Coronary artery (tissue), 2 donors: ENCODE measurements at regions not wholly inside any gene's neighbourhood (a gene's known extent, or its start where the extent isn't known, plus 50 kb on each side); places are given as distances from the start of the nearest gene placed in this dataset.
"Not testable (repeated sequence)": the region's sequence is repeated elsewhere in the genome, so short reads cannot be mapped to it uniquely, and the experiment has no call there.

ENCODE experiments used
- DNase-seq: peaks from one replicate; pipeline ENCODE4 v3.0.0-alpha.2; 2017; ENCODE audit warnings: low spot score
- H3K27ac ChIP-seq, 2 donors: fragments of 200-600 bp; sonication (generic); one replicate each; pipeline ENCODE4 v1.5.1; 2016 to 2019
- H3K4me3 ChIP-seq: fragments of 200-600 bp; sonication (generic); 2 replicates; pipeline ENCODE4 v1.5.1; 2016; ENCODE audit warnings: mild to moderate bottlenecking, moderate library complexity
- TF ChIP-seq, protein P1 (sequence below): fragments of 200-600 bp; sonication (generic); IDR thresholded peaks from one replicate; pipeline ENCODE4 v1.5.1; 2019; ENCODE audit warnings: antibody characterized with exemption

DNA sequence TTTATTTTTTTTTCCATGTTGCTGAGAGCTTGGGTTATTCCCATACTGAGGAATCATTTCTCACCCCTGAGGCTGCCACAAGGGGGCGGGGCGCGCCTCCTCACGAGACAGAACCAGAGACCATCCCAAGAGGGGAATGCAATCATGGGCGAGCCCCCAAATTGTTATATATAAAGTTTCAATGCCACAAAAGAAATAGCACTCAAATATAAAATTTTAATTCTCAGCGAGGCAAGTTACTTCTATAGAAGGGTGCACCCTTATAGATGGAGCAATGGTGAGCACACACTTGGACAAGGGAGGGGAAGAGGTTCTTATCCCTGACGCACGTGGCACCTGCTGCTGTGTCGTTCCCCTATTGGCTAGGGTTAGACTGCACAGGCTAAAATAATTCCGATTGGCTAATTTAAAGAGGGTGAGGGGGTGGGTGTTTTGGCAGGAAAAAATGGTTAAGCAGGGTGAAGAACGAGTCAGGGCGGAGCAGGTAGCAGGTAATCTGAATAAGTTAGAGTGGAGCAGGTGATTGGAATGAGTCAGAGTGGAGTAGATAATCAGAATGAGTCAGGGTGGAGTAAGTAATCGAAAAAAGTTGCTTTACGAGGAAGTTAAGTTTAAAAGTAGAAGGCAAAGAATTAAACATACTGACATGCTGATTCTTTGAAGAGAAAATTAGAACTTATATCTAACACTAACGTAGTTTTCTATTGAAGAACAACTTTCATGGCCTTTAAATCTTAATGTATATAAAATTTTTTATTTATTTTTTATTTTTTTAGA, 177.5 kb downstream of the MTCL1 start:
- TF ChIP-seq, protein P1, sequence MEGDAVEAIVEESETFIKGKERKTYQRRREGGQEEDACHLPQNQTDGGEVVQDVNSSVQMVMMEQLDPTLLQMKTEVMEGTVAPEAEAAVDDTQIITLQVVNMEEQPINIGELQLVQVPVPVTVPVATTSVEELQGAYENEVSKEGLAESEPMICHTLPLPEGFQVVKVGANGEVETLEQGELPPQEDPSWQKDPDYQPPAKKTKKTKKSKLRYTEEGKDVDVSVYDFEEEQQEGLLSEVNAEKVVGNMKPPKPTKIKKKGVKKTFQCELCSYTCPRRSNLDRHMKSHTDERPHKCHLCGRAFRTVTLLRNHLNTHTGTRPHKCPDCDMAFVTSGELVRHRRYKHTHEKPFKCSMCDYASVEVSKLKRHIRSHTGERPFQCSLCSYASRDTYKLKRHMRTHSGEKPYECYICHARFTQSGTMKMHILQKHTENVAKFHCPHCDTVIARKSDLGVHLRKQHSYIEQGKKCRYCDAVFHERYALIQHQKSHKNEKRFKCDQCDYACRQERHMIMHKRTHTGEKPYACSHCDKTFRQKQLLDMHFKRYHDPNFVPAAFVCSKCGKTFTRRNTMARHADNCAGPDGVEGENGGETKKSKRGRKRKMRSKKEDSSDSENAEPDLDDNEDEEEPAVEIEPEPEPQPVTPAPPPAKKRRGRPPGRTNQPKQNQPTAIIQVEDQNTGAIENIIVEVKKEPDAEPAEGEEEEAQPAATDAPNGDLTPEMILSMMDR = no peak
- H3K27ac ChIP-seq = no peak overlapping the region
- no peak overlapping the region for H3K4me3 ChIP-seq
- no peak for DNase-seq

DNA sequence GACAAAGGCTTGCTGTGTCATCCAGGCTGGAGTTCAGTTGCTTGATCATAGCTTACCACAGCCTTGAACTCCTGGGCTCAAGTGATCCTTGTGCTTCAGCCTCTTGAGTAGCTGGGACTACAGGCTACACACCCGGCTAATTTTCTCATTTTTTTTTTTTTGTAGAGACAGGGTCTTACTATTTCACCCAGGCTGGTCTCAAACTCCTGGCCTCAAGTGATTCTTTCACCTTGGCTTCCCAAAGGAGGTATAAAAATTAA, 178.0 kb downstream of the MTCL1 start:
- Histone ChIP-seq H3K4me3 (no peak overlapping the region), H3K27ac (no peak overlapping the region)
- TF ChIP-seq, protein P1 = no peak
- DNase-seq = no peak

DNA sequence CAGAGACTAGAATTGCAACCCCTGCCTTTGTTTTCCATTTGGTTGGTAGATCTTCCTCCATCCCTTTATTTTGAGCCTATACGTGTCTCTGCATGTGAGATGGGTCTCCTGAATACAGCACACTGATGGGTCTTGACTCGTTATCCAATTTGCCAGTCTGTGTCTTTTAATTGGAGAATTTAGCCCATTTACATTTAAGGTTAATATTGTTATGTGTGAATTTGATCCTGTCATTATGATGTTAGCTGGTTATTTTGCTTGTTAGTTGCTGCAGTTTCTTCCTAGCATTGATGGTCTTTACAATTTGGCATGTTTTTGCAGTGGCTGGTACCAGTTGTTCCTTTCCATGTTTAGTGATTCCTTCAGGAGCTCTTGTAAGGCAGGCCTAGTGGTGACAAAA, 182.5 kb downstream of the MTCL1 start:
- not testable (repeated sequence) for H3K4me3 ChIP-seq, DNase-seq, H3K27ac ChIP-seq

DNA sequence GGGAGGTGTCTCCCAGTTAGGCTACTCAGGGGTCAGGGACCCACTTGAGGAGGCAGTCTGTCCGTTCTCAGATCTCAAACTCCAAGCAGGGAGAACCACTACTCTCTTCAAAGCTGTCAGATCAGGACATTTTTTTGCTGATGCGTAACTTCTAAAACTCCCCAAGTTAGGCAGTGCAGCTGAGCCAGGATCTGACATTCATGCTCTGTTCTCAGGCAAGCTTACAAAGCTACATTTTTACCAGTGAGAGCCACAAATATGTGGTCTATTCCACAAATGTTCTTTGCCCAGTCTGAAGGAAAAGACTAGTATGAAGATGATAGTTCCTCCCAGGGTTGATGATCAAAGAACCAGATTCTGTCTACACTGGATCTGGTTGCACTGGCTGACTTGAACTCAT, 184.1 kb downstream of the MTCL1 start:
- TF ChIP-seq, protein P1 = no peak
- Histone ChIP-seq H3K4me3 (no peak overlapping the region), H3K27ac (no peak overlapping the region)
- no peak for DNase-seq

DNA sequence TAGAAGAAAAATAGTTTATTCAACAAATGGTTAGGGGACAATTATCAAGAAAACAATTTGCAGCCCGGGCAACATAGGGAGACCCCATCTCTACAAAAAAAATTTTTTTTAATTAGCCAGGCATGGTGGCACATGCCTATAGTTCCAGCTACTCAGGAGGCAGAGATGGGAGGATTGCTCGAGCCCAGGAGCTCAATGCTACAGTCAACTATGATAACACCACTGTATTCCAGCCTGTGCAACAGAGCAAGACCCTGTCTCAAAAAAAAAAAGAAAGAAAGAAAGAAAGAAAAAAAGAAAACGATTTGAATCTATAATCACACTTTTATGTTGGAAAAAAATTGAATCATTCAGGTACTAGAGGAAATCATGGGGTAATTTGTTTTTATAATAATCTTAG, 185.1 kb downstream of the MTCL1 start:
- H3K27ac ChIP-seq, H3K4me3 ChIP-seq, DNase-seq: not testable (repeated sequence)

DNA sequence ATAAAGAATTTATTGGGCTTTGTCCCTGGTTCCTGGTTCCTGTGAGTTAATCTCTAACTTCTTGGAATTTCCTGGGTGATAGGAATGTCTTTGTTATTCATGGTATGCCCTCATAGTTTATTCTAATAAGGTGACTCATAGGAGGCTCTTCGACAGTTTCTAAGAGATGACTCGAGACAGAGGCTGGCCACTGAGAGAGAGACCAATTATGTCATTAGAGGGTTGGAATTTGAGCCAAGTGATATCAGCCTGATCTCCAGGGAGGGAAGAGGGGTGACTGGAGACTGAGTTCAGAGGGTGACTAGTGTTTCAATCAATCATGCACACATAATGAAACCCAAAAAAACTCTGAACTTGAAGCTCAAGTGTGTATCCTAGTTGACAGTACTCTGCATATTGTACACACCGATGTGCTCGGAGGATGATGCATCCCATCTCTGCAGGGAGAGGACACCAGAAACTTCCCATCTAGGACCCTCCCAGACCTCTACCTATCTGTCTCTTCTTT, 185.7 kb downstream of the MTCL1 start:
- no peak overlapping the region for H3K4me3 ChIP-seq
- DNase-seq = no peak
- TF ChIP-seq, protein P1 = no peak
- H3K27ac ChIP-seq = no peak overlapping the region

DNA sequence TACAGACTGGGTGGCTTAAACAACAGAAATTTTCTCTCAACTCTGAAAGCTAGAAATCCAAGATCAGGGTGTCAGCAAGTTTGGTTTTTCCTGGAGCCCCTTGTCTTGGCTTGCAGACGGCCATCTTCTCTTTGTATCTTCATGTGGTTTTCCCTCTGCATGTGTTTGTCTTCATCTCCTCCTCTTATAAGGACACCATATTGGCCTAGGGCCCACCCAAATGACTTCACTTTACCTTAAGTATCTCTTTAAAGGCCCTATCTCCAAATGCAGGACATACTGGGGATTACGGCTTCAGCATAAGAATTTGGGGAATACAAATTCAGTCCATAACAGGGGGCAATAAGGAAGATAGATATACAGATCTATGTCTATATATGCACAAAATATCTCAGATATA, 187.9 kb downstream of the MTCL1 start:
- H3K27ac ChIP-seq = no peak overlapping the region
- DNase-seq = no peak
- TF ChIP-seq, protein P1 = no peak

DNA sequence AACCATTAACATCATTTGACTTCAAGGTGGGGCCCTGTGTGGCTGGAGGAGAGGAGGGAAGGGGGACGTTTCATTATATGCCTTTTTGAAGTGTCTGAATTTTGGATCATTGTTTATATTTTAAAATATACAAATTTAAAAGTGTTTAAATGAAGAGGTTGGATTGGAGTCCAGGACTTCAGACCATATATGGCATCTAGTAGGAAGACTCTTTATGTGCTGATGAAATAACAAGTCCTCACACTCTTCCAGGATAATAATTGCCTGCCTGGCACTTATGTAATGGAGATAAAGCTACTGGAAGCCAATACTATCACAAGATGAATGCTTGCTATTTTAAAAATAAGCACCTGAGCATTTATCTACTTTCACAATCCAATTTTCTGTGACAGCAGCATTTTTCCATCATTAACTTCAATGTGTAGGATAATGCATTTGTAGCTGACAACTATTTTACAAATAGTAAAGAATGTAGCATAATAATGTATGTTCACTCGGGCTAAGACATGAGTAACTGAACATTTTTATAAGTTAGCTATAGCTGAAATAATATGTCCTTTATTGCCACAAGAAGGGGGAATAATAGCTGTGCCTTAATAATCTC, 188.4 kb downstream of the MTCL1 start:
- no peak overlapping the region for H3K27ac ChIP-seq
- no peak overlapping the region for H3K4me3 ChIP-seq
- DNase-seq = no peak
- TF ChIP-seq, protein P1 = no peak

More for the DNA sequence above, 187.9 kb downstream of the MTCL1 start:
- no peak overlapping the region for H3K4me3 ChIP-seq
